HL-60/S4 (cell line): ENCODE measurements at regions not wholly inside any gene's neighbourhood (a gene's known extent, or its start where the extent isn't known, plus 50 kb on each side); places are given as distances from the start of the nearest gene placed in this dataset.

ENCODE experiments used
- in situ Hi-C: fragments of 300-500 bp; cut with MboI; formaldehyde crosslinking; loops from 2 replicates; pipeline ENCODE4 v1.14.3; 2022; ENCODE audit warnings: low sequenced_read_pairs

- in situ Hi-C loops, result no loop called here
Measured at GRCh38 chr5:79873187-79873586, 117.9 kb downstream of the MTX3 start.

- in situ Hi-C loops, result no loop called here
Measured at GRCh38 chr5:79872291-79872690, 118.8 kb downstream of the MTX3 start.

DNA sequence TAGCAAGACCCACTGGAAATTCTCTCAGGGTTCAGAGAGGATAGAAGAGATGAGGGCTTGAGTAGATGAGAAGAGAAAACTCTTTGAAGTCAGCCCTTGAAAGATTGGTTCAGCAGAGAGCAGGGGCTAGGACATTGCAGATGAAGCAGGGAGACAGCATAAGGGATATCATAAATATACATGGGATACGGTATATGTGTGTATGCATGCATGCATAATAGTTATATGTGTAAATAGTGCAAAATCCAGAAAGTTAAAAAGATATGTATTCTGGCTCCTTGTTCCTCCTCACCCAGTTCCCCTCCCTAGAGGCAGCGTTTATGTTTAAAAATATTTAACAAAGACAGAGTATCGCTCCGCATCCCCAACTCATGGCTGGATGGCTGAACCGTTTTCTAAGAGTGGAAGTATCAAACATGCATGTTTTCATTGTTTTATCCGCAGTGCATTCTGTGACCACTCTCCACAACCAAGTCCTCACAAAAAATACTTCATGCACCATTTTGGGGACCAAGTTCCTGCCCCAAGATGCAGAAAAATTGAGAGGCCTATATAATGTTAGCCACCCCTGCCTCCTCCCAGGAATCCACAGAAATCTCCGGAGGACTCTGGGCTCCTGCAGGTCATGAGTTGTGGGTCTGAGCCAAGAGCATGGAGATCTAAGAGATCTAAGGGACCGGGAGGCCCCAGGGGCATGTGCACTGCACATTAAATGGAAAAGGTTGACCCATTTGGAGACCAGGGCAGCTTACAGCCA is 119.5 kb downstream of the MTX3 start:
- in situ Hi-C loops, result no loop called here

GRCh38 chr5:79868163-79868670 is 122.8 kb downstream of the MTX3 start:
- in situ Hi-C loops, result no loop called here

DNA sequence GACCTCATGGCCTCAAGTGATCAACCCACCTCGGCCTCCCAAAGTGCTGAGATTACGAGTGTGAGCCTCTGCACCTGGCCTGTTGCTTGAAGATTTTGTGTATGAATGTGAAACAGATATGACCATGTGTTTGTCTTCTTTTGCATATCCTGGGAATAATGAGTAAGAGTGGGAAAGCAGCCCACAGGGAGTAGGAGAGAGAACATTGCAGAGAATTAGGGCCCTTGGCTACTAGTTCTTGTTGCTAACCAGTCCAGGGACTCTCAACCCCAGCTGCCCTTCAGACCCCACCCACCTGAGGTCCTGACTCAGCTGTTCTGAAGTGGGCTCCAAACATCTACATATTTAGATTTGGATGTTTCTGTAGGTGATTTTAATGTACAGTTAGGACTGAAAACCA is 125.5 kb downstream of the MTX3 start:
- in situ Hi-C loops, result no loop called here

DNA sequence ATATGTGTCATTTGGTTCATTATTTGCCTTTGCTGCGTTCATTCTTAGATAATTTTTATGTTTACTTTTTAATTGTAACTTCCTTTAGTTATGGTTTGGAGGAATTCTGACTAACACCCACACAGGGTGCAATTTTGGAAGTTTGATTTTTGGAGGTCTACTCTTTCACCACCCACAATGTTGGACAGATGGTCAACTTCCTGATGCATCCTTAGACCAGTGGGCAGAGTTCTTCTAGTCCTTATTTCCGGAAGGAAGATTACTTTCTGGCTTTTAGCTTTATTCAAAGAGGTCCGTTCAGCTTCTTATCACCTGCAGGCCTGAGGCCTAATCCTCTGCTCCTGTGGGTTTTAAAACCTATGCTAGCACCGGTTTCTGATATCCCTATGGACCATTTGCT is 126.7 kb downstream of the MTX3 start:
- in situ Hi-C loops, result no loop called here

GRCh38 chr5:79859588-79859987 is 131.5 kb downstream of the MTX3 start:
- in situ Hi-C loops, result no loop called here

DNA sequence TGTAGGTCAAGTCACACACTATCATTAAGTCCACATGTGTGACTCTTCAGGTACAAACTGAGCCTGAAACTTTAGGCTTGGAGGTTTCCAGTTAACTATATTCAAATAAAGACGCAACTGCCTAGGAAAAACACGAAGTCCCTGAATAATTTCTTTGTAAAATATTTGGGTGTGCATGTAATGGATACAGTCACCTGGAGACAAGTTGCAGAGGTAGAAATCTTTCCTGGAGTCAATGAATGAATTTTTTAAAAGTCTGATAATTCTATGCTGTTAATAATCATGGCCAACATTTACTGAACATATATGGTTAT is 132.7 kb downstream of the MTX3 start:
- in situ Hi-C loops, result no loop called here

DNA sequence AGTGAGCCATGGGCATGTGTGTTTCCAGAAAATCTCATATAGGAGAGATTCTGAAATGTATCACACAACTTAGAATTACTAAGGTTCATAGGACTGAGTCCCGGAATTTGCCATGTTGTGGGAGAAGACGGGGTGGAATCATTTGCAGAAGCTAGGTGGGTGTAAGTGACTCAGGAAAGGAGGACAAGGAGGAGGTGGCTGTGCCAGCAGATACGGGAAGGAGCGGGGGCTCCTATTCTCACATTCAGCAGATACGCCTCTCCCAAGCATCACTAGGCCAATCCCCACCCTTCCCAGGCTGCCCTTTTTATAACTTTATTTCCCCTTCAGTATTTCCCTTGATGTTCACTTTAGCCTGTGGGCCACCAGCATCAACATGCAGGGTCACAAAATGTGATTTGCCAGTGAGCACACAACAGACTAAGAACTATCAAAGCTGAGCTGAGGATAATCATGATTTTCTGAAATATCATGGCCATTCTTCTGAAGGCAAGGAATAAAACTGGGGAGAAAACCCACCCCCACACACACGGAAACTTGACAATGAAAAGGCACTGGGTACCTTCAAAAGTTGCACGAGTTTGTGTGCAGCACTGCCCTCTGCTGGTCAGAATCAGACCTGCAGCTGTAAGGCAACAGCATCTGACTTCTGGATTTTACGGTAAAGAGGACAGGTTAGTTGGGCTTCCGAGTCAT is 133.2 kb downstream of the MTX3 start:
- in situ Hi-C loops, result no loop called here

GRCh38 chr5:79856456-79857055 is 134.5 kb downstream of the MTX3 start:
- in situ Hi-C loops, result no loop called here

GRCh38 chr5:79853676-79854418 is 137.2 kb downstream of the MTX3 start:
- in situ Hi-C loops, result no loop called here

DNA sequence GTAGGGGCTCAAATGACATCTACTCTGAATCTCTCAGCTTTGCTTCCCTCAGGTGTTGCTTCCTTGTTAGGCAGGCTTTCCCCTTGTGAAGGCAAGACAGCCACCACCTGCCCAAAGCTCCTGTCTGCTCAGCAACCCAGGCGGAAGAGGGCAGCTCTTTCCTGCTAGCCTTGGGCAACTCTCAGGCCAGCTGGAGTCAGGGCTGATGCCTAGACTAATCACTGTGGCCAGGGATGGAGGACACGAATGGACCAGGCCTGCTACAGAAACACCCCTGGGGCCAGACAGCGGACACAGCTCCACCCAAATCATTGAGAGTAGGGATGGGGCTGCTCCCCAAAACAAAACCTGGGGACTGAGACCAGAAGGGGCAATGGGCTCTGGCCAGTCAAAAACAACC is 138.0 kb downstream of the MTX3 start:
- in situ Hi-C loops, result no loop called here

GRCh38 chr5:79851391-79851863 is 139.6 kb downstream of the MTX3 start:
- in situ Hi-C loops, result no loop called here

- in situ Hi-C loops, result no loop called here
Measured at GRCh38 chr5:79850941-79851340, 140.1 kb downstream of the MTX3 start.

- in situ Hi-C loops, result no loop called here
Measured at GRCh38 chr5:79850316-79850822, 140.7 kb downstream of the MTX3 start.

DNA sequence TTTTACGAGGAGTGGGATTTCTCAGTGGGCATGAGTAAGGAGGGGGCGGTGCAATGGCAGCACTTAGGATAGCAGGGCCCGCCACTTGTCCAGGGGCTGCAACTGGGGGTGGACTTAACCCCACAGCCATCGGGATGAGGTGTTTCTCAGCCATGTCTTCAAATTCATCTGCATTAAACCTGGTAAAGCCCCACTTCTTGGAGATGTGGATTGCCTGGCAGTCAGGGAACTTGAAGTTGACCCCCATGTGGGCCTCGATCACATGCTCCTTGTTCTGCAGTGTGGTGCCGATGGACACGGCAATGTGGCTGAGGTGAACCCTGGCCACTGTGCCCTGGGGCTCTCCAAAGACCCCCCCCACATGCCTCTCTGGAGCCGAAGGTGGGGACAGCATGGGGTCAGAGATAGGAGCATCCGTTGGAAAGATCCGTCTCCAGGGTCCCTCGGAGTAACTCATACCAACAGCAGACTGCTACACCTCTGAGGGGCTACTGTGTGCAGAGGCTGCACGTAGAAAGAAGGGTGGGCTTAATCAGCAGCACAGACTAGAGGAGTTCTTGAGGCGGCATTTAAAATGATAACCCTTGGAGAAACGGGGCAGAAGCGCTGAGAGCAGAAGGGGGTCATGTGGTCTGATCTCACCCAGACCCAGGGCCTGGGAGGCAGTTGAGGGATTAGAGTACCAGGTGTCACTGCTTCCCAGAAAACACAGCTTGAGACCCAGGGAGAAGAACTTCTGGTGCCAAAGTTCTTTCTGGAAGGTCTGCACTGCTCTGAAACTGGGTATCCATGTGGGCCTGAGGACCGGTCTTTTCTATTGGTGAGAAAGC is 141.4 kb downstream of the MTX3 start:
- in situ Hi-C loops, result no loop called here
